Left colon (tissue), 2 donors: ENCODE measurements at regions not wholly inside any gene's neighbourhood (a gene's known extent, or its start where the extent isn't known, plus 50 kb on each side); places are given as distances from the start of the nearest gene placed in this dataset.
"Not testable (repeated sequence)": the region's sequence is repeated elsewhere in the genome, so short reads cannot be mapped to it uniquely, and the experiment has no call there.

Source experiments
- ATAC-seq: fragments of 200-7000 bp; cut with Tn5 transposase; one replicate; pipeline ENCODE4 v1.9.1; 2020; ENCODE audit warnings: mild to moderate bottlenecking, moderate library complexity
- DNase-seq, 2 donors: peaks; one replicate each; pipeline ENCODE4 v3.0.0-alpha.2; 2020
- intact Hi-C, 2 donors: fragments of 100-400 bp; cut with DNase I in 1 of 2; cut with micrococcal nuclease in 1 of 2; formaldehyde crosslinking; loops; one replicate each; pipeline versions ENCODE4 v1.11.2 to v1.14.0; 2022; cut with DNase I, micrococcal nuclease
- donor health status: DM: no; HTN: no; CAD: no.
- donor health status: DM: yes; HTN: yes; CAD: no.

DNA sequence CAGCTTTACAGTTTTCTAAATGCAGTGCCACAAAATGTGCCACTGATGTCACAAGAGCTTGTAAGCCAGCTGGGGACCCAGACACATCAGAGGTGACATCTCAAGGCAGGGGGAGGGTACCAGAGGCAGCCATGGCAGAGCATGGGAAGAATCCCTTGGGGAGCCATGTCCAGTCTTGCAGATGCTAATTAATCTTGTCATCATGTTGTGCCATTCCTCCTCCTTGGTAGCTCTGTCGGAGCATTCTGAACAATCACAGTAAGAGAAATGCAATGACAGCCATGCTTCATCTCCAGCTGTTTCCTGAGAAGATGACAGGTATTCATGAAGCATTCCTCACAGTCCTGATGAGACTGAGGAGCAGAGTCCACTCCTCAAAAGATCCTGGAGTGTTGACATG, 287.9 kb downstream of the RPAP3 start:
- DNase-seq (no peak), ATAC-seq (no peak)
- intact Hi-C loops: no loop called here

GRCh38 chr12:47417121-47417520, 288.7 kb downstream of the RPAP3 start:
- ATAC-seq (no peak), DNase-seq (no peak)
- intact Hi-C loops: no loop called here

GRCh38 chr12:47415054-47415453, 290.8 kb downstream of the RPAP3 start:
- no peak for ATAC-seq
- intact Hi-C loops: no loop called here
- no peak for DNase-seq

DNA sequence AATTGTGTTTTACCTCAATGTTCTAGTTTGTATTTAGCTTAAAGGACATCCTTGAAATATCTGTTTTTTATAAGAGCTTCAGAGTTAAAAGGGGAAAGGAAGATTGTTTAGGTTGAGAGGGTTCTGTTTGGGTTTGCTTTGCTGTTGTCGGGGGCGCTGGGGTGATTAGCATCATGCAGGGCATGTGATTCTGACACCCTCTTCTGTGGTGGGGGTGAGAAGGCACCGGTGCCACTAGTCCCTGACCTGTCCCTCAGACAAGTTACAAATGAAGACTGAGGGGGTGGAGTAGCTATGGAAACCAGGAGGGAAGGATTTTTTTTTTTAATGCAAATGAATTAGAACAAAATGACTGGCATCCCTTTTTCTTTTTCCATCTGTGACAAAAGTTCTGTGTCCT, 291.3 kb downstream of the RPAP3 start:
- intact Hi-C loops: no loop called here
- no peak for ATAC-seq
- no peak for DNase-seq

- intact Hi-C loops: no loop called here
- no peak for DNase-seq
- ATAC-seq: no peak
These were observed 292.0 kb downstream of the RPAP3 start for GRCh38 chr12:47413806-47414205.

- ATAC-seq: no peak
- intact Hi-C loops: no loop called here
These were observed 293.1 kb downstream of the RPAP3 start for GRCh38 chr12:47412601-47413236.

DNA sequence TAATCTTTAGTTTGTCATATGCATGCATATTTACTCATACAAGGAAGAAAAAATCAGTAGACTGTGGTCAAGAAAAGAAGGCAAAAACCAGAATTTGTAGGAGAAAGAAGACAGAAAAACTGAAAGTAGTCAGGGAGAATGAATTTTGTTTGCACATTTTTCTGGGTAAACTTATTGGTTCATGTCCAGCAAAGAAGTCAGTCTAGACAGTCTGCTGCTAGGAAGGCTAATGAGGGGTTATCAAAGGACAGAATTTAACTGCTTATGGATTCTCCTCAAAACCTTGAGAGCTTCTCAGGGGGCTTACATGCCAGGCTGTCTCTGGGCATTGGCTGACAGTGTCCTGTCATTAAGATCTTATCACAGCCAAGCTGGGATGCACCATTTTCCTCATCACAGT, 293.9 kb downstream of the RPAP3 start:
- intact Hi-C loops: no loop called here
- ATAC-seq (no peak), DNase-seq (no peak)

More at GRCh38 chr12:47412601-47413236, 293.1 kb downstream of the RPAP3 start:
- no peak for DNase-seq

DNA sequence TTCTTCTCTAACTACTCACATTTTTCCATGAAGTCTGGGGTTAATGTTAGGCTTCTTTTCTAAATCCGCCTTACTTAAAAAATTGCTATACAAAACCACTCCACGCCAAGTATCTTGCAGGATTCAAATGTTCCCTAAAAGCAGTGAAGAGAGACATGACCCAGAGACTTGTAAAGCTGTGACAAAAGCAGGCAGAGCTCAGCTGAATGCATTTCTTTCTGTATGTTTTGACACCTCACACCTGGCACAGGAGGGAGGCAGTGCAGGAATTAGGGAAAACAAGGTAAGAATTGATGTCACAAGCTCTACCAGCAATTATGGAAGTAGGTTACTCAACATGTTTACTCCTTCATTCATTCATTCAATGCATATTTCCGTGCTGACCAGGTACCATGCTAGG, 295.0 kb downstream of the RPAP3 start:
- no peak for DNase-seq
- no peak for ATAC-seq
- intact Hi-C loops: no loop called here

- no peak for ATAC-seq
- DNase-seq: no peak
- intact Hi-C loops: no loop called here
These were observed 295.4 kb downstream of the RPAP3 start for GRCh38 chr12:47410383-47410782.

DNA sequence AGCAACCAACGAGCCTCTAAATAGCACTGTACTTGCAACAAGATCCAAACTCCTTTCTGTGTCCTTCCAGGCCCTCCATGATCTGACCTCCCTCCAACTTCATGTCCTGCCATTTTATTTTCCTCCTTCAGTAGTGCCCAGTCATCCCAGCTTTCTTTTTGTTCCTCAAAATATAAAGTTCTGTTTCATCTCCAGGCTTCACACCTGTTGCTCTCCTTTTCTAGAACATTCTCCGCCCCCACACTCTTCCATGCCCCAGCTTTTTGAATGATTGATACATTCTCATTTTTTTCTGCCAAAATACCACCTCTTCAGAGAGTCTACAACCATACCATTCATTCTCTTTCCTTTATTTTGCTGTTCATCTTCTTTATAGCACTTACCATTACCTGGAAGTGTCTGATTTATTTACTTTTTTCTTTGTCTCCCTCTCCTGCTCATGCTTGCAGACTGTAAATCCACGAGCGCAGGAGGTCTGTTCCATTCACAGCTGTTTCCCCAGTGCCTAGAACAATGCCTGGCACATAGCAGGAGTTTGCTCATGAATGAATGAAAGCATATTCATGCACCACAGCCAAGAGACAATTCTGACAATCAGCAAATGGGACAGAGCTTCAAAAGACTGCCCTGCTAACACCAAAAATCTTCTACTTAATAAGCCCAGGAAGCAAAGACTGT, 296.4 kb downstream of the RPAP3 start:
- no peak for ATAC-seq
- intact Hi-C loops: loop anchor here in 1 of 2 donors (10.0 kb wide), 1 partner anchor 375 kb away; no protein-coding TSS in a partner anchor
- DNase-seq: no peak

DNA sequence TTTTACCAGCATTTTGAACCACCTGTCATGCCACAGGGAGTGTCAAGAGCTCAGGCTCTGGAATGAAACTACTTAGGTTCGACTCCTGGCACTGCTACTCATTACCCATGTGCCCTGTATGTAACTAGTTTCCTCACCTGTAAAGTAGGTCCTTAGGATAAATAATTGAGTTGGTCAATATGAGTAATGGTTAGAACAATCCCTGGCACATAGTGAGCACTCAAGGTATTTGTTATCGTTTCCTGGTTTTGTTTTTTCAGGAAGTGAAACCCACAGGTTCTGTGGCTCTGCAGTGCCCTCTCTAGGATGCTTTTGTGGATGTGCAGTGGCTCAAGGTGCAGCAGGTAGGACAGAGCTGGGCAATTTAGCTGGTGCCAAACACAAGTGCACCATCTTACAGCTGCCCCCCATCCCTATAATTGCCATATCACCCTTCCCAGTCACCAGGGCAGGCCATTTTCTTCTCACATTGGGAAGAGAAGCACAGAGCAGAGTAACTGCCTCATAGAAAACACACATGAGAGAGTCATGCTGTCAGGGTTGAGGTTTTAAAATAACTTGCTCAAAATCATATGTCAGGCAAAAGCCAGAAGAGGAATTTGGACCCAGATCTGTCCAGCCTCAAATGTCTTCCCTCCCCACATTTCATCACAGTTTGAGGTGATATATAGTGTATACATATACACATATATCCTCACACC, 297.5 kb downstream of the RPAP3 start:
- intact Hi-C loops: loop anchor here in 1 of 2 donors (10.0 kb wide), 1 partner anchor 374 kb away; no protein-coding TSS in a partner anchor
- DNase-seq (no peak), ATAC-seq (peak; percentile 55)

GRCh38 chr12:47407463-47408129, 298.2 kb downstream of the RPAP3 start:
- intact Hi-C loops: loop anchor here in 1 of 2 donors (10.0 kb wide), 1 partner anchor 373 kb away; no protein-coding TSS in a partner anchor
- ATAC-seq (no peak), DNase-seq (no peak)

DNA sequence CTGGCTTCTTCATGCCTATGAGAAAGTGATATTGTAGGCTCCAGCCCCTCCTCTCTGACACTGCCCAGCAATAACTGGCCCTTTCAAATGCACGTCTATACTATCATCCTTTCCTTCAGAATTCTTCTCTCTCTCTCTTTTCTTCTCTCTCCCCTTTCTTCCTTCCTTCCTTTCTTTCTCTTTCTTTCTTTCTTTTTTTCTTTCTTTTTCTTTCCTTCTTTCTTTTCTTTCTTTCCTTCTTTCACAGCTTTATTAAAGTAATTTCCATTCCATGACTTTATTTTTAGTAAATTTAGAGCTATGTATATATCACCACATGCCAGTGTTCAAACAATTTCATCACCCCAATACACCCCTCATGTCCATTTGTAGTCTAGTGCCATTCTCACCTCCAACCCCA, 302.1 kb downstream of the RPAP3 start:
- ATAC-seq (no peak), DNase-seq (no peak)
- intact Hi-C loops: loop anchor here in 1 of 2 donors (10.0 kb wide), 1 partner anchor 369 kb away; no protein-coding TSS in a partner anchor

DNA sequence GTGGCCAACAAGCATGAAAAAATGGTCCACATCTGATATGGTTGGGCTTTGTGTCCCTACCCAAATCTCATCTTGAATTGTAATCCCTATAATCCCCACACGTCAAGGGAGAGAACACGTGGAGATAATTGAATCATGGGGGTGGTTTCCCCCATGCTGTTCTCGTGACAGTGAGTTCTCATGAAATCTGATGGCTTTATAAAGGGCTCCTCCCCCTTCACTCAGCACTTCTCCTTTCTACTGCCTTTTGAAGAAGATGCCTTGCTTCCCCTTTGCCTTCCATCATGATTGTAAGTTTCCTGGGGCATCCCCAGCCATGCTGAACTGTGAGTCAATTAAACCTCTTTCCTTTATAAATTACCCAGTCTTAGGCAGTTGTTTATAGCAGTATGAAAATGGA, 304.6 kb downstream of the RPAP3 start:
- DNase-seq, ATAC-seq: not testable (repeated sequence)
- intact Hi-C loops: loop anchor here in 1 of 2 donors (10.0 kb wide), 1 partner anchor 366 kb away; no protein-coding TSS in a partner anchor

- intact Hi-C loops: loop anchor here in 1 of 2 donors (10.0 kb wide), 1 partner anchor 365 kb away; no protein-coding TSS in a partner anchor
- ATAC-seq (no peak), DNase-seq (no peak)
These were observed 305.6 kb downstream of the RPAP3 start for GRCh38 chr12:47400266-47400665.

- intact Hi-C loops: no loop called here
- ATAC-seq (peak; percentile 48), DNase-seq (no peak)
These were observed 308.1 kb downstream of the RPAP3 start for GRCh38 chr12:47397664-47398281.

- no peak for DNase-seq
These were observed 308.7 kb downstream of the RPAP3 start for GRCh38 chr12:47396902-47397663.

DNA sequence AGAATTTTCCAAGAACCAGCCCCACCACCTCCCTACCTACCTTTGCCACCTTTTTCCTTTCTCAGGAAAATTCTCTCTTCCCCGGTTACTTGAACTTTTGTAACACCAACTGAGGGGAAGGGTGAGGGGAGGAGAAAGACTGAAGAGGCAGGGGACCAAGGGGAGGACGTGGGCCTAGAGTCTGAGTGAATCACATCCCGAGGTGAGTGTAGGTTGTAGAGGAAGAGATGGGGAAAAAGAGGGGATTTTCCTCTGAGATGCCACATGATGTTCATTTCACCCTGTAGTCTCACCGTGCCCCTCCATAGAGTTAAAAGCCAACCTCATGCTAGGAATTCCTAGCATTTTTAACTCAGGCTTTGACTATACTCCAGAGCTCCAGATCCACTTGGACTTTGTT, 311.8 kb downstream of the RPAP3 start:
- ATAC-seq (no peak), DNase-seq (no peak)
- intact Hi-C loops: no loop called here

More at GRCh38 chr12:47396902-47397663, 308.7 kb downstream of the RPAP3 start:
- ATAC-seq: no peak
- intact Hi-C loops: no loop called here
